HFFc6 (cell line): ENCODE measurements at regions not wholly inside any gene's neighbourhood (a gene's known extent, or its start where the extent isn't known, plus 50 kb on each side); places are given as distances from the start of the nearest gene placed in this dataset.

Experiments used
- DNase-seq: peaks from one replicate; pipeline ENCODE4 v3.0.0-alpha.2; 2018
- H3K27ac Mint-ChIP-seq: 2 replicates; pipeline ENCODE4 v1.8.0; 2020; ENCODE audit warnings: mild to moderate bottlenecking, mixed read lengths
- H3K27me3 Mint-ChIP-seq: 2 replicates; pipeline ENCODE4 v1.8.0; 2021; ENCODE audit warnings: mild to moderate bottlenecking, moderate library complexity, mixed read lengths; ENCODE audit not compliant: insufficient read depth
- H3K36me3 Mint-ChIP-seq: 2 replicates; pipeline ENCODE4 v1.8.0; 2021; ENCODE audit warnings: low read depth, mixed read lengths
- H3K4me1 Mint-ChIP-seq: 2 replicates; pipeline ENCODE4 v1.8.0; 2020; ENCODE audit warnings: low read depth, mixed read lengths
- H3K4me3 Mint-ChIP-seq: 2 replicates; pipeline ENCODE4 v1.8.0; 2020; ENCODE audit warnings: mild to moderate bottlenecking, moderate library complexity, mixed read lengths
- H3K9me3 Mint-ChIP-seq: 2 replicates; pipeline ENCODE4 v1.8.0; 2020; ENCODE audit warnings: mild to moderate bottlenecking, mixed read lengths
- CTCF ChIP-seq: fragments of 200-600 bp; sonication (generic); IDR thresholded peaks from 2 replicates; pipeline ENCODE4 v1.5.0; 2021; ENCODE audit warnings: antibody characterized with exemption, mild to moderate bottlenecking

GRCh38 chr6:51013376-51013775 lies 194.7 kb downstream of the TFAP2B start:
- Mint-ChIP-seq H3K36me3 (no peaks in the 10 kb centered on the region), H3K4me3 (no peak overlapping the region), H3K9me3 (peaks cover 11% of the 10 kb centered on the region), H3K4me1 (no peaks in the 10 kb centered on the region), H3K27ac (no peak overlapping the region), H3K27me3 (peaks cover 2% of the 10 kb centered on the region; the same call in 1 of the 2 replicates)
- TF ChIP-seq CTCF: no peak
- no peak for DNase-seq

- peaks cover 2% of the 10 kb centered on the region; the same call in 1 of the 2 replicates for H3K27me3 Mint-ChIP-seq
- DNase-seq: no peak
- no peak for TF ChIP-seq CTCF
- H3K27ac Mint-ChIP-seq: no peak overlapping the region
- no peaks in the 10 kb centered on the region; the same call in 1 of the 2 replicates for H3K4me1 Mint-ChIP-seq
- H3K4me3 Mint-ChIP-seq: no peak overlapping the region
- H3K9me3 Mint-ChIP-seq: peaks cover 4% of the 10 kb centered on the region
- H3K36me3 Mint-ChIP-seq: no peaks in the 10 kb centered on the region
Observed at GRCh38 chr6:51015394-51015793, 196.7 kb downstream of the TFAP2B start.

GRCh38 chr6:51016489-51016888 lies 197.8 kb downstream of the TFAP2B start:
- Mint-ChIP-seq H3K27ac (no peak overlapping the region), H3K4me1 (no peaks in the 10 kb centered on the region; the same call in 1 of the 2 replicates)
- no peak for TF ChIP-seq CTCF

GRCh38 chr6:51019806-51020205 lies 201.1 kb downstream of the TFAP2B start:
- Mint-ChIP-seq H3K9me3 (peaks cover 19% of the 10 kb centered on the region), H3K4me1 (peaks cover 9% of the 10 kb centered on the region; the same call in 1 of the 2 replicates), H3K27me3 (peaks cover 2% of the 10 kb centered on the region; the same call in 1 of the 2 replicates), H3K4me3 (no peak overlapping the region; the same call in 1 of the 2 replicates), H3K36me3 (no peaks in the 10 kb centered on the region), H3K27ac (no peak overlapping the region)
- no peak for DNase-seq
- no peak for TF ChIP-seq CTCF

More at GRCh38 chr6:51016489-51016888, 197.8 kb downstream of the TFAP2B start:
- Mint-ChIP-seq H3K4me3 (no peak overlapping the region), H3K27me3 (peaks cover 2% of the 10 kb centered on the region; the same call in 1 of the 2 replicates), H3K36me3 (no peaks in the 10 kb centered on the region), H3K9me3 (peaks cover 11% of the 10 kb centered on the region)
- no peak for DNase-seq

- H3K4me1 Mint-ChIP-seq: peaks cover 16% of the 10 kb centered on the region; the same call in 1 of the 2 replicates
- peaks cover 19% of the 10 kb centered on the region for H3K9me3 Mint-ChIP-seq
- H3K27me3 Mint-ChIP-seq: peaks cover 2% of the 10 kb centered on the region; the same call in 1 of the 2 replicates
- no peak overlapping the region for H3K4me3 Mint-ChIP-seq
- TF ChIP-seq CTCF: no peak
- no peak for DNase-seq
- no peak overlapping the region for H3K27ac Mint-ChIP-seq
- H3K36me3 Mint-ChIP-seq: no peaks in the 10 kb centered on the region
Observed at GRCh38 chr6:51021171-51021570, 202.5 kb downstream of the TFAP2B start.
